ENCODE measurements at regions not wholly inside any gene's neighbourhood (a gene's known extent, or its start where the extent isn't known, plus 50 kb on each side); places are given as distances from the start of the nearest gene placed in this dataset.

GRCh38 chr13:22470075-22470474, 710.7 kb upstream of the SGCG start:
- no peaks in the 10 kb centered on the region for H3K27me3 ChIP-seq
- no peak overlapping the region for H3K4me3 ChIP-seq
- intact Hi-C loops (cut with DNase I; ENCODE audit: low total_unique reads), result no loop called here
- ATAC-seq, result no peak
- H3K9me3 ChIP-seq, result no peaks in the 10 kb centered on the region
- no peak overlapping the region for H3K27ac ChIP-seq
- no peaks in the 10 kb centered on the region for H3K36me3 ChIP-seq
- DNase-seq, result no peak
- in situ Hi-C loops (cut with MboI; ENCODE audit: low sequenced_read_pairs in 4 of 4), result no loop called here
- TF ChIP-seq CTCF (IDR thresholded peaks at IDR 0.05 in 4 of 5, conservative IDR thresholded peaks at IDR 0.05 in 1 of 5) (no peak), POLR2A (IDR thresholded peaks at IDR 0.05) (no peak)
- no peaks in the 10 kb centered on the region for H3K4me1 ChIP-seq

- Histone ChIP-seq H3K4me3 (no peak overlapping the region), H3K27me3 (no peaks in the 10 kb centered on the region), H3K36me3 (no peaks in the 10 kb centered on the region), H3K9me3 (no peaks in the 10 kb centered on the region), H3K27ac (no peak overlapping the region), H3K4me1 (no peaks in the 10 kb centered on the region)
- DNase-seq (no peak), ATAC-seq (no peak)
- intact Hi-C loops (cut with DNase I; ENCODE audit: low total_unique reads) (no loop called here), in situ Hi-C loops (cut with MboI; ENCODE audit: low sequenced_read_pairs in 4 of 4) (no loop called here)
- TF ChIP-seq POLR2A (IDR thresholded peaks at IDR 0.05) (no peak), CTCF (IDR thresholded peaks at IDR 0.05 in 4 of 5, conservative IDR thresholded peaks at IDR 0.05 in 1 of 5) (no peak)
Observed at GRCh38 chr13:22482496-22483000, 698.2 kb upstream of the SGCG start.

GRCh38 chr13:22483276-22483675, 697.5 kb upstream of the SGCG start:
- Histone ChIP-seq H3K4me1 (no peaks in the 10 kb centered on the region), H3K9me3 (no peaks in the 10 kb centered on the region), H3K4me3 (no peak overlapping the region), H3K27me3 (no peaks in the 10 kb centered on the region), H3K27ac (no peak overlapping the region), H3K36me3 (no peaks in the 10 kb centered on the region)
- intact Hi-C loops (cut with DNase I; ENCODE audit: low total_unique reads) (no loop called here), in situ Hi-C loops (cut with MboI; ENCODE audit: low sequenced_read_pairs in 4 of 4) (no loop called here)
- ATAC-seq (no peak), DNase-seq (no peak)
- no peak for TF ChIP-seq CTCF (IDR thresholded peaks at IDR 0.05 in 4 of 5, conservative IDR thresholded peaks at IDR 0.05 in 1 of 5)
- no peak for TF ChIP-seq POLR2A (IDR thresholded peaks at IDR 0.05)

GRCh38 chr13:22486490-22486889, 694.3 kb upstream of the SGCG start:
- TF ChIP-seq CTCF (IDR thresholded peaks at IDR 0.05 in 4 of 5, conservative IDR thresholded peaks at IDR 0.05 in 1 of 5) (no peak), POLR2A (IDR thresholded peaks at IDR 0.05) (no peak)
- DNase-seq (no peak), ATAC-seq (no peak)
- intact Hi-C loops (cut with DNase I; ENCODE audit: low total_unique reads), result no loop called here
- in situ Hi-C loops (cut with MboI; ENCODE audit: low sequenced_read_pairs in 4 of 4), result no loop called here
- H3K27me3 ChIP-seq, result no peaks in the 10 kb centered on the region
- H3K36me3 ChIP-seq, result no peaks in the 10 kb centered on the region
- no peak overlapping the region for H3K4me3 ChIP-seq
- H3K27ac ChIP-seq, result no peak overlapping the region
- H3K9me3 ChIP-seq, result no peaks in the 10 kb centered on the region
- H3K4me1 ChIP-seq, result no peaks in the 10 kb centered on the region

GRCh38 chr13:22487932-22488331, 692.8 kb upstream of the SGCG start:
- in situ Hi-C loops (cut with MboI; ENCODE audit: low sequenced_read_pairs in 4 of 4), result no loop called here
- no peaks in the 10 kb centered on the region for H3K4me1 ChIP-seq
- H3K27ac ChIP-seq, result no peak overlapping the region
- TF ChIP-seq POLR2A (IDR thresholded peaks at IDR 0.05) (no peak), CTCF (IDR thresholded peaks at IDR 0.05 in 4 of 5, conservative IDR thresholded peaks at IDR 0.05 in 1 of 5) (no peak)
- intact Hi-C loops (cut with DNase I; ENCODE audit: low total_unique reads), result no loop called here
- H3K27me3 ChIP-seq, result no peaks in the 10 kb centered on the region
- no peaks in the 10 kb centered on the region for H3K36me3 ChIP-seq
- DNase-seq (no peak), ATAC-seq (no peak)
- peaks cover 0 to 6% (median 0%) of the 10 kb centered on the region in 3 donors for H3K9me3 ChIP-seq
- H3K4me3 ChIP-seq, result no peak overlapping the region

Measured in gastrocnemius medialis (tissue), 4 donors.